Skin epidermis (tissue), 12 donors: ENCODE measurements at regions not wholly inside any gene's neighbourhood (a gene's known extent, or its start where the extent isn't known, plus 50 kb on each side); places are given as distances from the start of the nearest gene placed in this dataset.
A peak's percentile ranks its signal among the peaks of the same experiment; 100 is the strongest.
"Not testable (repeated sequence)": the region's sequence is repeated elsewhere in the genome, so short reads cannot be mapped to it uniquely, and the experiment has no call there.

Source experiments
- H3K27ac ChIP-seq, 21 experiments: fragments of 200-600 bp; sonication (generic) in 11 of 21; one replicate each; pipeline ENCODE4 v1.5.0; 2020; ENCODE audit warnings: mild to moderate bottlenecking in 3 of 21, inconsistent platforms in 2 of 21, moderate library complexity in 2 of 21
- H3K4me3 ChIP-seq, 7 experiments: fragments of 200-600 bp; sonication (generic) in 2 of 7; one replicate each; pipeline ENCODE4 v1.5.0; 2020; ENCODE audit warnings: inconsistent platforms in 2 of 7, mild to moderate bottlenecking in 2 of 7, moderate library complexity in 1 of 7

DNA sequence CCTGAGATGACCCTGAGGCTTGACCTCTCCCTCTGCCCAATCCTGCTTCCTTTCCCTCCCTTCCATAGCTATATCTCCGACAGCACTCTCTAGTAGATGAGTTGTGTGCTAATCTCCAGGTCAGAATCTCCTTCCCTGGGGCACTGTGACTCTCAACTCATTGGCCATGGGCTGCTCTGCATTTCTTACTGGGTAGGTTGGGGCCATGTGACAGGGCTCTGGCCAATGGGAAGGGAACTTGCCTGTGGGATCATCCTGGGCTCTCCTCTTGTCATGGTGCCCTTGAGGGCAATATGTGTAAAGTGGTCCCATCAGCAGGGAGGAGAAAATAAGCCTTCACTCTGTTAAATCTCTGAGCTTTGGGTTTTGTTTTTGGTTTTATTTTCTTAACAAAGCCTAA lies 80.1 kb upstream of the ANKRD1 start:
- Histone ChIP-seq H3K27ac (no peak overlapping the region), H3K4me3 (no peak overlapping the region)

DNA sequence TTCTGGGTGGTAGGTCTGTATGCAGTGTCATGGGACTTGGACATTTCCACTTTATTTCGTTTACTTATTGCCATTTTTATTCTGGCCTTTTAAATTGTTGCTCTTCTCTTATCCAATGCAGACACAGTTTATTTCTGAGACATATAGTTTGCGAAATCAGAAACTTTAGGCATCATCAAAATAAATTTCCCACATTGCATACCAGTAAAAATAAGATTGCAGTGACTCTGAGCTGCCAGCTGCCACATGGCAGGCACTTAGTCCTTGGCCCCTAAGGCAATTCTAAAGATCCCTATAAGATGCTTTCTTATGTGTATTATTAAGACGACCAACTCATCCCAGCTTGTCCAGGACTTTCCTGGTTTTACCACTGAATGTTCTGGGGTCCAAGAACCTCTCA lies 81.8 kb upstream of the ANKRD1 start:
- H3K4me3 ChIP-seq, result no peak overlapping the region

DNA sequence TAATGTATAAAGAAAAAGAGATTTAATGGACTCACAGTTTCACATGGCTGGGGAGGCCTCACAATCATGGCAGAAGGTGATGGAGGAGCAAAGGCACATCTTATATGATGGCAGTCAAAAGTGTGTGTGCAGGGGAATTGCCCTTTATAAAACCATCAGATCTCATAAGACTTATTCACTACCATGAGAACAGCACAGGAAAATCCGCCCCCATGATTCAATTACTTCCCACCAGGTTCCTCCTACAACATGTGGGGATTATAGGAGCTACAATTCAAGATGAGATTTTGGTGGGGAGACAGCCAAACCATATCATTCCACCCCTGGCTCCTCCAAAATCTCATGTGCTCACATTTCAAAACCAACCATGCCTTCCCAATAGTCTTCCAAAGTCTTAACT lies 82.5 kb upstream of the ANKRD1 start:
- not testable (repeated sequence) for H3K4me3 ChIP-seq, H3K27ac ChIP-seq

More for the DNA sequence above, 81.8 kb upstream of the ANKRD1 start:
- H3K27ac ChIP-seq, result no peak overlapping the region

DNA sequence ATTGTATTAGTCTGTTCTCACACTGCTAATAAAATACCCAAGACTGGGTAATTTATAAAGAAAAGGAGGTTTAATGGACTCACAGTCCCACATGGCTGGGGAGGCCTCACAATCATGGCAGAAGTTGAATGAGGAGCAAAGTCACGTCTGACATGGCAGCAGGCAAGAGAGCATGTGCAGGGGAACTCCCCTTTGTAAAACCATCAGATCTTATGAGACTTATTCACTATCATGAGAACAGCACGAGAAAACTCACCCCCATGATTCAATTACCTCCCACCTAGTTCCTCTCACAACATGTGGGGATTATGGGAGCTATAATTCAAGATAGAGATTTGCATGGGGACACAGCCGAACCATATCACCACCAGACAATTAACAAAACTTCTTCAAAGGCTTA lies 84.4 kb upstream of the ANKRD1 start:
- not testable (repeated sequence) for H3K27ac ChIP-seq, H3K4me3 ChIP-seq

- Histone ChIP-seq H3K4me3 (no peak overlapping the region), H3K27ac (peak overlapping the region in 1 of 21 experiments; percentile 70)
These were observed 85.3 kb upstream of the ANKRD1 start for GRCh38 chr10:91006001-91006751.

- H3K4me3 ChIP-seq, result no peak overlapping the region
These were observed 86.0 kb upstream of the ANKRD1 start for GRCh38 chr10:91006752-91007346.

GRCh38 chr10:91007655-91008054 lies 86.8 kb upstream of the ANKRD1 start:
- H3K4me3 ChIP-seq, result no peak overlapping the region
- H3K27ac ChIP-seq, result peak overlapping the region in 1 of 21 experiments; percentile 70

More at GRCh38 chr10:91006752-91007346, 86.0 kb upstream of the ANKRD1 start:
- H3K27ac ChIP-seq, result peak overlapping the region in 2 of 21 experiments; percentile 29 to 70

GRCh38 chr10:91009121-91009520 lies 88.2 kb upstream of the ANKRD1 start:
- Histone ChIP-seq H3K27ac (no peak overlapping the region), H3K4me3 (no peak overlapping the region)

- H3K4me3 ChIP-seq, result no peak overlapping the region
- no peak overlapping the region for H3K27ac ChIP-seq
These were observed 90.1 kb upstream of the ANKRD1 start for GRCh38 chr10:91010952-91011351.

- Histone ChIP-seq H3K27ac (no peak overlapping the region), H3K4me3 (no peak overlapping the region)
These were observed 91.6 kb upstream of the ANKRD1 start for GRCh38 chr10:91012502-91012901.

- H3K27ac ChIP-seq, result no peak overlapping the region
- H3K4me3 ChIP-seq, result no peak overlapping the region
These were observed 93.1 kb upstream of the ANKRD1 start for GRCh38 chr10:91013985-91014384.

DNA sequence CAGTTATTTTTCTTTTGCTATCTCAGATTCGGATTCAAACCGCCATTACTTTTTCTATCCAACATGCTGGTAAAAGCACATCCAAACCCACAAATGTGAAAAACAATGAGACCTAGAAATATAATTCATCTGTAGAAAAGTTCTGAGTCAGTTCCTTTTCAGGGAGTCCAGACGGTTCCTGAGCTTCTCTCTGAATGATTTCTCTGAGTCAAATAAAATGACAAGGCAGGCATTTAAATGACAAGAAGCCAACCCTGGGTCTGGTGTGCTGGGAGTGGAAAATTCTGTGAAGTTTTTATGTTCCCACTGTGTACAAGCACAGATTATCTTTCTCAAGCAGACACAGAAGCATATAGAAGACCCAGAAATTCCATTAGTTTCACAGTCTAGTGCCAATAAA lies 96.3 kb upstream of the ANKRD1 start:
- no peak overlapping the region for H3K27ac ChIP-seq

GRCh38 chr10:91021901-91022300 lies 101.0 kb upstream of the ANKRD1 start:
- no peak overlapping the region for H3K4me3 ChIP-seq
- H3K27ac ChIP-seq, result no peak overlapping the region

More for the DNA sequence above, 96.3 kb upstream of the ANKRD1 start:
- H3K4me3 ChIP-seq, result no peak overlapping the region

DNA sequence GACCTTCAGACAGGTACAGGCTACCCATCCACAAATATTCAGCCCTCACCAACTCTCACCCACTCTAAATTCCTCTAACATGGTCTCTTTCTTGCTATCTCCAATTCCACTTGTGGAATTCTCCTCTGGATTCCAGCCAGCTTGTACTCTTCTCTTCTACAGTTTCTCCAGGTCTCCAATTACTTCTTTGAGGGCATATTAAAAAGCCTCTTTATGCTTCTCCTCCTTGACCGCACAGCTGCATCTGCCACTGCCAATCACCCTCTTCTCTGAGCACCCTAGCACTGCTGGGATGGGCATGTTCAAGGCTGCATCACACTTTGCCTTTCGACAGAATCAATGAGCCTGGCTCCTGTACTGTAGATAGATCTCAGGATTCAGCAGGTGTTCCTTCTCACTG lies 101.5 kb upstream of the ANKRD1 start:
- H3K4me3 ChIP-seq, result no peak overlapping the region
- peak overlapping the region in 1 of 21 experiments; percentile 47 for H3K27ac ChIP-seq

- no peak overlapping the region for H3K4me3 ChIP-seq
- H3K27ac ChIP-seq, result peak overlapping the region in 9 of 21 experiments; percentile 1 to 67 (median 29)
These were observed 102.2 kb upstream of the ANKRD1 start for GRCh38 chr10:91022924-91023699.

DNA sequence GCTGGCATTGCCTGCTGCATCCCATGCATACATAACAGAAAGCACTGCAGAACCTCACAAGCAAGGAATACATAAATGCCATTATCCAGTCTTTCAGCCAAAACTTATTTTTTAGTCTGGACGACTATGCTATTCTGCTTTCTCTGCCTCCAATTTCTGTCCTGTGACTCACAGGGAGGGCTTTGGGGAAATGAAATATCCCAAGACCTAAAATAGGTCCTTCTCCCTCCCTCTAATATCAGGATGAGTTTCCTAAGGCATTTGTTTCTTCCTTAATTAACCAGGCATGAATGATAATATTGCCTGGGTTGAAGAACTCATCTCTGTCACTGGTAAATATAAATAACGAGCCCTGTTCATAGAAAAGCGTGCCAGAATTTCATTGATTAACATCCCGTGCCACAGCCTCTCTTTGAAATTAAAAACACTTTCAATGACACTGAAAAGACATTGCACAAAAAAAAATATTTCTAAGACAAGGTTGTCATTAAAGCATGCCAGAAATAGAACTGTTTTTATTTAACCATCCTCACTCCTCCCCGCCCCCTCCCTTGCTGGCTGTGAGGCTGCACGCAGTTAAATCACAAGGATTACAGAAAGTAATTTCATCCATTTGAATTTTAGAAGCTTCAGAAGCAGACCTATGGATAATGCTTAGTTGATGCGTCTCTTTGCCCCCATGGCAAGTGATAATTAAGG lies 103.0 kb upstream of the ANKRD1 start:
- H3K4me3 ChIP-seq, result no peak overlapping the region
- peak overlapping the region in 9 of 21 experiments; percentile 0 to 67 (median 29) for H3K27ac ChIP-seq

- peak overlapping the region in 5 of 21 experiments; percentile 0 to 52 (median 19) for H3K27ac ChIP-seq
These were observed 103.7 kb upstream of the ANKRD1 start for GRCh38 chr10:91024541-91024940.

GRCh38 chr10:91032611-91033206 lies 111.8 kb upstream of the ANKRD1 start:
- Histone ChIP-seq H3K4me3 (no peak overlapping the region), H3K27ac (no peak overlapping the region)

More at GRCh38 chr10:91024541-91024940, 103.7 kb upstream of the ANKRD1 start:
- H3K4me3 ChIP-seq, result no peak overlapping the region

GRCh38 chr10:91033324-91033950 lies 112.5 kb upstream of the ANKRD1 start:
- peak overlapping the region in 3 of 21 experiments; percentile 17 to 73 (median 59) for H3K27ac ChIP-seq
- no peak overlapping the region for H3K4me3 ChIP-seq
